HepG2 (cell line): ENCODE measurements at regions not wholly inside any gene's neighbourhood (a gene's known extent, or its start where the extent isn't known, plus 50 kb on each side); places are given as distances from the start of the nearest gene placed in this dataset.

Experiments used
- ATAC-seq: fragments of 200-7000 bp; cut with Tn5 transposase; 3 replicates; pipeline ENCODE4 v1.9.1; 2020; ENCODE audit warnings: mild to moderate bottlenecking, moderate library complexity
- BruUV-seq: library from RNA; stranded (reverse); fragments of 400-500 nt; replicated peaks from 2 replicates; lab custom pipeline; 2021; lab: Mats Ljungman, UMichigan
- CTCF ChIA-PET: fragments of 300-600 bp; formaldehyde crosslinking; extraction: SDS; loops from one replicate; lab custom pipeline; 2021; ENCODE audit warnings: low total read pairs, inconsistent platforms, low intra/inter-chr PET ratio; lab: Yijun Ruan, JAX
- POLR2A ChIA-PET: fragments of 350-600 bp; sonication (Branson Sonifier 250); formaldehyde crosslinking; loops from one replicate; lab custom pipeline; 2020; ENCODE audit warnings: antibody characterized with exemption, inconsistent platforms; lab: Yijun Ruan, JAX
- DNase-seq: peaks from one replicate; pipeline ENCODE4 v3.0.0-alpha.2; 2015; ENCODE audit warnings: low spot score
- FAIRE-seq: peaks from 3 replicates; lab custom pipeline; 2011; peaks lifted over from hg19 to GRCh38; lab: Jason Lieb, UNC
- H2AFZ ChIP-seq: one replicate; pipeline ENCODE4 v1.6.1; 2011; ENCODE audit warnings: low read length, inconsistent platforms
- H3K27ac ChIP-seq: fragments of 300-600 bp; 3 replicates; pipeline ENCODE4 v1.8.0; 2011; ENCODE audit warnings: mixed run types, mild to moderate bottlenecking, mixed read lengths, low read length, inconsistent platforms; ENCODE audit not compliant: insufficient read depth; ENCODE audit errors: extremely low read length
- H3K27me3 ChIP-seq, 2 experiments: fragments of 200-600 bp in 1 of 2; 2 replicates in 1 of 2; 3 replicates in 1 of 2; pipeline versions ENCODE4 v1.6.0 to v1.8.0; 2011; ENCODE audit warnings: low read length in 2 of 2, mild to moderate bottlenecking in 2 of 2, moderate library complexity in 2 of 2, inconsistent platforms in 1 of 2; ENCODE audit not compliant: insufficient read depth in 2 of 2, control insufficient read depth in 1 of 2
- H3K36me3 ChIP-seq, 2 experiments: fragments of 200-600 bp in 1 of 2; replicated peaks in 1 of 2; 2 replicates in 1 of 2; 3 replicates in 1 of 2; pipeline versions ENCODE4 v1.5.1 to v1.8.0; 2011; ENCODE audit warnings: low read length in 2 of 2, inconsistent platforms in 1 of 2; ENCODE audit not compliant: insufficient read depth in 2 of 2, control insufficient read depth in 1 of 2
- H3K4me1 ChIP-seq: 2 replicates; pipeline ENCODE4 v1.5.1; 2012; ENCODE audit warnings: low read length, inconsistent platforms; ENCODE audit not compliant: insufficient read depth
- H3K4me2 ChIP-seq: 2 replicates; pipeline ENCODE4 v1.6.0; 2011; ENCODE audit warnings: low read depth, low read length, inconsistent platforms
- H3K4me3 ChIP-seq, 3 experiments: fragments of 200-600 bp in 1 of 3; sonication (generic), shearing (Covaris generic) in 1 of 3; replicated peaks in 1 of 3; 2 replicates each; pipeline ENCODE4 v1.5.1; 2011 to 2016; ENCODE audit warnings: low read length in 3 of 3, inconsistent platforms in 2 of 3, low read depth in 2 of 3, mild to moderate bottlenecking in 2 of 3, control low read depth in 1 of 3, mixed read lengths in 1 of 3; ENCODE audit not compliant: insufficient read depth in 1 of 3
- H3K79me2 ChIP-seq: one replicate; pipeline ENCODE4 v1.6.1; 2011; ENCODE audit warnings: low read length, inconsistent platforms; ENCODE audit not compliant: insufficient read depth
- H3K9ac ChIP-seq: 2 replicates; pipeline ENCODE4 v1.6.0; 2011; ENCODE audit warnings: mild to moderate bottlenecking, low read depth, low read length, inconsistent platforms; ENCODE audit not compliant: insufficient read depth
- H3K9me3 ChIP-seq: 2 replicates; pipeline ENCODE4 v1.5.1; 2012; ENCODE audit warnings: mild to moderate bottlenecking, low read length
- H4K20me1 ChIP-seq: 2 replicates; pipeline ENCODE4 v1.6.0; 2011; ENCODE audit warnings: inconsistent platforms, mild to moderate bottlenecking, low read length, moderate library complexity; ENCODE audit not compliant: insufficient read depth
- ARID4A ChIP-seq: sonication (generic); formaldehyde crosslinking; IDR thresholded peaks from 2 replicates; pipeline ENCODE4 v1.5.0; 2020; ENCODE audit warnings: mild to moderate bottlenecking, missing genetic modification reagents, borderline replicate concordance
- DMTF1 ChIP-seq: sonication (generic); formaldehyde crosslinking; IDR thresholded peaks from 2 replicates; pipeline ENCODE4 v1.4.0; 2020; ENCODE audit warnings: mild to moderate bottlenecking, missing genetic modification reagents
- MAFG ChIP-seq: sonication (generic); formaldehyde crosslinking; IDR thresholded peaks from 2 replicates; pipeline ENCODE4 v1.5.1; 2020; ENCODE audit warnings: mild to moderate bottlenecking, missing genetic modification reagents
- MXD4 ChIP-seq: IDR thresholded peaks from 2 replicates; pipeline ENCODE4 v1.6.1; 2016; ENCODE audit warnings: mild to moderate bottlenecking, missing biosample characterization, missing genetic modification reagents
- MYNN ChIP-seq: sonication (generic); formaldehyde crosslinking; IDR thresholded peaks from 2 replicates; pipeline ENCODE4 v1.4.0; 2020; ENCODE audit warnings: mild to moderate bottlenecking, low read depth, missing genetic modification reagents
- NFKB2 ChIP-seq: sonication (generic); formaldehyde crosslinking; IDR thresholded peaks from 2 replicates; pipeline ENCODE4 v1.4.0; 2020; ENCODE audit warnings: missing genetic modification reagents, borderline replicate concordance
- NR2F1 ChIP-seq, 2 experiments: fragments of 450-650 bp in 1 of 2; formaldehyde crosslinking in 1 of 2; IDR thresholded peaks; 2 replicates each; pipeline versions ENCODE4 v1.5.0 to v1.6.1; 2016 to 2020; ENCODE audit warnings: mild to moderate bottlenecking in 1 of 2, missing compliant biosample characterization in 1 of 2, missing genetic modification reagents in 1 of 2, moderate library complexity in 1 of 2
- PHF8 ChIP-seq: sonication (generic); formaldehyde crosslinking; IDR thresholded peaks from 2 replicates; pipeline ENCODE4 v1.5.0; 2020; ENCODE audit warnings: missing genetic modification reagents
- SSRP1 ChIP-seq: IDR thresholded peaks from 2 replicates; pipeline ENCODE4 v1.6.1; 2016; ENCODE audit warnings: control low read depth
- TAF15 ChIP-seq: fragments of 200-400 bp; formaldehyde crosslinking; IDR thresholded peaks from one replicate; pipeline ENCODE4 v1.6.1; 2018; ENCODE audit warnings: mild to moderate bottlenecking, low read depth, low read length; ENCODE audit not compliant: poor library complexity, severe bottlenecking
- ZNF253 ChIP-seq: sonication (generic); formaldehyde crosslinking; IDR thresholded peaks from 2 replicates; pipeline ENCODE4 v1.8.0; 2022; ENCODE audit warnings: mild to moderate bottlenecking, missing genetic modification reagents, borderline replicate concordance
- ZNF552 ChIP-seq: sonication (generic); formaldehyde crosslinking; IDR thresholded peaks from 2 replicates; pipeline ENCODE4 v1.9.0; 2022; ENCODE audit warnings: missing genetic modification reagents, mild to moderate bottlenecking, borderline replicate concordance
- ZNF564 ChIP-seq: sonication (generic); formaldehyde crosslinking; IDR thresholded peaks from 2 replicates; pipeline ENCODE4 v1.8.1; 2023; ENCODE audit warnings: mild to moderate bottlenecking, missing genetic modification reagents
- in situ Hi-C: cut with HindIII; loops from 2 replicates; pipeline ENCODE4 v1.10.0; 2017; ENCODE audit warnings: low pct_unique_long_range_greater_than_20kb; ENCODE audit not compliant: extremely low pct_ligation_motif_present
- intact Hi-C: fragments of 100-400 bp; cut with micrococcal nuclease; formaldehyde crosslinking; loops from one replicate; pipeline ENCODE4 v1.10.0; 2022; ENCODE audit not compliant: unreplicated experiment

- ATAC-seq, result no peak
- no TSS peak for BruUV-seq
Observed at GRCh38 chr13:36750946-36751345, 68.1 kb upstream of the RFXAP start.

More at GRCh38 chr13:36750946-36751345, 68.1 kb upstream of the RFXAP start:
- H3K79me2 ChIP-seq, result no peaks in the 10 kb centered on the region
- no peaks in the 10 kb centered on the region for H3K9me3 ChIP-seq
- DNase-seq, result no peak
- H3K4me3 ChIP-seq, result no peak overlapping the region
- H3K27me3 ChIP-seq, result peaks cover 0 to 5% of the 10 kb centered on the region in 2 experiments; a peak in 2 of 5 replicates
- H3K4me2 ChIP-seq, result no peak overlapping the region
- ChIA-PET CTCF (no interaction called here), POLR2A (no interaction called here)
- H2AFZ ChIP-seq, result no peak overlapping the region
- H3K27ac ChIP-seq, result no peak overlapping the region
- H3K36me3 ChIP-seq, result no peaks in the 10 kb centered on the region
- in situ Hi-C loops, result no loop called here
- no peaks in the 10 kb centered on the region for H4K20me1 ChIP-seq
- TF ChIP-seq ZNF253 (CRISPR knock-in tag) (no peak), TAF15 (no peak), NR2F1 (CRISPR knock-in tag; IDR thresholded peaks at IDR 0.05) (no peak), MYNN (CRISPR knock-in tag) (no peak), NFKB2 (no peak), SSRP1 (CRISPR knock-in tag) (no peak), ZNF564 (CRISPR knock-in tag) (no peak), MXD4 (no peak), DMTF1 (no peak), MAFG (CRISPR knock-in tag) (no peak), ZNF552 (CRISPR knock-in tag) (no peak), ARID4A (CRISPR knock-in tag) (no peak), PHF8 (CRISPR knock-in tag) (no peak)
- H3K9ac ChIP-seq, result no peak overlapping the region
- intact Hi-C loops, result no loop called here
- H3K4me1 ChIP-seq, result no peaks in the 10 kb centered on the region
- no peak for FAIRE-seq
